Loucy (cell line): ENCODE measurements at regions not wholly inside any gene's neighbourhood (a gene's known extent, or its start where the extent isn't known, plus 50 kb on each side); places are given as distances from the start of the nearest gene placed in this dataset.

Experiments
- H2AFZ ChIP-seq: fragments of 200-600 bp; sonication (generic); 2 replicates; pipeline ENCODE4 v1.6.0; 2016; ENCODE audit warnings: antibody characterized with exemption, mild to moderate bottlenecking, low read length, moderate library complexity
- H3F3A ChIP-seq: fragments of 200-600 bp; 2 replicates; pipeline ENCODE4 v1.6.0; 2016; ENCODE audit warnings: antibody characterized with exemption, low read depth, mild to moderate bottlenecking
- H3K27me3 ChIP-seq: fragments of 200-600 bp; sonication (generic); 2 replicates; pipeline ENCODE4 v1.6.1; 2014; ENCODE audit warnings: low read length, mild to moderate bottlenecking; ENCODE audit not compliant: insufficient read depth, poor library complexity, severe bottlenecking
- H3K36me3 ChIP-seq: fragments of 200-600 bp; sonication (generic); 2 replicates; pipeline ENCODE4 v1.6.1; 2016; ENCODE audit warnings: low read length; ENCODE audit not compliant: insufficient read depth
- H3K4me1 ChIP-seq: fragments of 200-600 bp; sonication (generic); 2 replicates; pipeline ENCODE4 v1.5.1; 2014; ENCODE audit warnings: low read length, mild to moderate bottlenecking; ENCODE audit not compliant: insufficient read depth, poor library complexity, severe bottlenecking
- H3K4me2 ChIP-seq: fragments of 200-600 bp; sonication (generic); 2 replicates; pipeline ENCODE4 v1.6.0; 2014; ENCODE audit warnings: antibody characterized with exemption, low read length, low read depth, mild to moderate bottlenecking; ENCODE audit not compliant: poor library complexity, severe bottlenecking
- H3K4me3 ChIP-seq: fragments of 200-600 bp; sonication (generic); 2 replicates; pipeline ENCODE4 v1.5.1; 2014; ENCODE audit warnings: low read length, mild to moderate bottlenecking, mixed read lengths; ENCODE audit not compliant: poor library complexity, severe bottlenecking
- H3K79me2 ChIP-seq: fragments of 200-600 bp; sonication (generic); 2 replicates; pipeline ENCODE4 v1.6.1; 2014; ENCODE audit warnings: low read length; ENCODE audit not compliant: insufficient read depth
- H3K9ac ChIP-seq: fragments of 200-600 bp; sonication (generic); 2 replicates; pipeline ENCODE4 v1.6.0; 2014; ENCODE audit warnings: mild to moderate bottlenecking, low read depth, low read length, moderate library complexity; ENCODE audit not compliant: poor library complexity, severe bottlenecking
- H3K9me2 ChIP-seq: fragments of 200-600 bp; sonication (generic); replicated peaks from 2 replicates; pipeline ENCODE4 v1.6.1; 2016; ENCODE audit warnings: low read depth, low read length, mixed read lengths
- H3K9me3 ChIP-seq: fragments of 200-600 bp; sonication (generic); 2 replicates; pipeline ENCODE4 v1.6.1; 2014; ENCODE audit warnings: mild to moderate bottlenecking, antibody characterized with exemption, low read length, low read depth; ENCODE audit not compliant: insufficient read depth
- H4K20me1 ChIP-seq: fragments of 200-600 bp; sonication (generic); 2 replicates; pipeline ENCODE4 v1.6.0; 2014; ENCODE audit warnings: antibody characterized with exemption, low read length, mild to moderate bottlenecking; ENCODE audit not compliant: insufficient read depth, poor library complexity, severe bottlenecking
- EZH2phosphoT487 ChIP-seq: fragments of 200-600 bp; IDR thresholded peaks from 2 replicates; pipeline ENCODE4 v1.6.1; 2018; ENCODE audit warnings: antibody characterized with exemption, mild to moderate bottlenecking, moderate library complexity, borderline replicate concordance
- TF ChIP-seq, protein P1 (sequence below): fragments of 200-600 bp; sonication (generic); conservative IDR thresholded peaks from 2 replicates; pipeline ENCODE4 v1.5.1; 2014; ENCODE audit warnings: mild to moderate bottlenecking, antibody characterized with exemption, low read length

DNA sequence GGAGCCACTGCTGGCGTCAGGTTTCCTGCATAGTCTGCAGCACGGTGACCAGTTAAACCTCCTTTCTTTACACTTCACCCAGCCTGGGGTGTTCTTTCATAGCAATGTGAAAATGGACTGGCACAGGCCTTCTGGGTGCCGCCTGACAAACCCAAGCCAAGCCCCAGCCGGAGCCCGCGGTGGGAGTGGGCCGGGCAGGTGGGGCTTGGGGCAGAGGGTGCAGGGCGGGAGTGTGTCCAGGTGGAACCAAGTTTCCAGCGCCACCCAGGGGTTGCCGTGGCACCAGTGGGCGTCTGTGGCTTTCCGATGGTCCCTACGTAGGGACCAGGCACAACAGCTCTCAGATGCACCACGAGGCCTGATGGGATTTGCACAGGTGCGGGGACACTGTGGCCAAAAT is 75.8 kb downstream of the RTP5 start:
- Histone ChIP-seq H3K9ac (no peak overlapping the region), H3F3A (peaks cover 5% of the 10 kb centered on the region), H3K4me3 (no peak overlapping the region), H3K9me2 (no peaks in the 10 kb centered on the region), H3K4me2 (no peak overlapping the region), H3K9me3 (no peaks in the 10 kb centered on the region), H3K79me2 (no peaks in the 10 kb centered on the region), H3K27me3 (no peaks in the 10 kb centered on the region), H2AFZ (no peak overlapping the region), H3K36me3 (no peaks in the 10 kb centered on the region), H3K4me1 (peaks cover 30% of the 10 kb centered on the region), H4K20me1 (no peaks in the 10 kb centered on the region)
- TF ChIP-seq, protein P1, sequence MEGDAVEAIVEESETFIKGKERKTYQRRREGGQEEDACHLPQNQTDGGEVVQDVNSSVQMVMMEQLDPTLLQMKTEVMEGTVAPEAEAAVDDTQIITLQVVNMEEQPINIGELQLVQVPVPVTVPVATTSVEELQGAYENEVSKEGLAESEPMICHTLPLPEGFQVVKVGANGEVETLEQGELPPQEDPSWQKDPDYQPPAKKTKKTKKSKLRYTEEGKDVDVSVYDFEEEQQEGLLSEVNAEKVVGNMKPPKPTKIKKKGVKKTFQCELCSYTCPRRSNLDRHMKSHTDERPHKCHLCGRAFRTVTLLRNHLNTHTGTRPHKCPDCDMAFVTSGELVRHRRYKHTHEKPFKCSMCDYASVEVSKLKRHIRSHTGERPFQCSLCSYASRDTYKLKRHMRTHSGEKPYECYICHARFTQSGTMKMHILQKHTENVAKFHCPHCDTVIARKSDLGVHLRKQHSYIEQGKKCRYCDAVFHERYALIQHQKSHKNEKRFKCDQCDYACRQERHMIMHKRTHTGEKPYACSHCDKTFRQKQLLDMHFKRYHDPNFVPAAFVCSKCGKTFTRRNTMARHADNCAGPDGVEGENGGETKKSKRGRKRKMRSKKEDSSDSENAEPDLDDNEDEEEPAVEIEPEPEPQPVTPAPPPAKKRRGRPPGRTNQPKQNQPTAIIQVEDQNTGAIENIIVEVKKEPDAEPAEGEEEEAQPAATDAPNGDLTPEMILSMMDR: no peak
- TF ChIP-seq EZH2phosphoT487: no peak

DNA sequence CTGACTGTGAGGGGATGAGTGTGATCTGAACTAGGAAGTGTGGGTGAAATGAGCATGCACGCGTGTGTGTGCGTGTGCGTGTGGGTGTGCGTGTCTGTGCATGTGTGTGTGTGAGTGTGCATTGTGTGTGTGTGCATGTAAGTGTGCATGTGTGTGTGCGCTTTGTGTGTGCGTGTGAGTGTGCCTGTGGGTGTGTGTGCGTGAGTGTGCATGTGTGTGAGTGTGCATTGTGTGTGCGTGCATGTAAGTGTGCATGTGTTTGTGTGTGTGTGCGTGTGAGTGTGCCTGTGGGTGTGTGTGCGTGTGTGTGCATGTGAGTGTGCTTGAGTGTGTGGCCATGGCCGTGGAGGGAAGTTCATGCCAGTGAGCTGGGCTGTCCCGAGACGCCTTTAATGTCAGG is 76.3 kb downstream of the RTP5 start:
- peaks cover 5% of the 10 kb centered on the region for H3F3A ChIP-seq
- H3K27me3 ChIP-seq: no peaks in the 10 kb centered on the region
- H3K79me2 ChIP-seq: no peaks in the 10 kb centered on the region
- H3K36me3 ChIP-seq: no peaks in the 10 kb centered on the region
- no peaks in the 10 kb centered on the region for H4K20me1 ChIP-seq
- TF ChIP-seq EZH2phosphoT487: no peak
- TF ChIP-seq, protein P1: no peak
- no peaks in the 10 kb centered on the region for H3K9me3 ChIP-seq
- no peak overlapping the region for H3K4me2 ChIP-seq
- H3K9me2 ChIP-seq: no peaks in the 10 kb centered on the region
- peaks cover 25% of the 10 kb centered on the region for H3K4me1 ChIP-seq
- no peak overlapping the region for H3K9ac ChIP-seq
- no peak overlapping the region for H2AFZ ChIP-seq
- H3K4me3 ChIP-seq: no peak overlapping the region

DNA sequence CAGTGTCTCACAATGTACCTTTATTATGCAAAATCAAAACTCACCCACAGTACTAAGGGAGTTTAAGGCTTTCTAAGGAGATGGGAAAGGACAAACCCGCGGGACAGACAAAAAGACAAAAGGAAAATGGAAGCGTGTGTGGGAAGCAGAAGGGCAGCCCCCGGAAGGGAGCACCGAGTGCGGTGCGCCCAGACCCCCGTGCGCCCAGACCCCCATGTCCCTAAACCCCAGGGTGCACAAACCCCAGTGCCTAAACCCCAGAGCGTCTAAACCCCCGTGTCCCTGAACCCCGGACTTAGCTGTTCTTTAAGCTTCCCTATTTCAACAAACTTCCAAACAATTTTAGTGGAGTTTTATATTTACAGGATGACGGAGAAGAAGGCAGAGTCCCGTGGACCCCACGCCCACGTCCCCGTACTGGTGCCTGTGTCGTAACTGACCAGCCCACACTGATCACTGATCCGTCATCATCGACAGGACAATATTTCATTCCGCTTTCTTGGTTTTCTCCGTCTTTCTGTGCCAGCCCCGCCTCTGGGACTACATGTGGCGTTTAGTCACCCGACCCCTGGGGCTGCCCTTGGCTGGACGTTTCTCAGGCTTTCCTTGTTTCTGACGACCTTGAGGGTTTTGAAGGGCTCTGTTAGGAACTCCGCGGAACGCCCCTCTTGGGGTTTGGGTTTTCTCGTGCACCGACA is 76.9 kb downstream of the RTP5 start:
- TF ChIP-seq, protein P1: no peak
- no peak for TF ChIP-seq EZH2phosphoT487

More for the DNA sequence above, 76.9 kb downstream of the RTP5 start:
- Histone ChIP-seq H4K20me1 (no peaks in the 10 kb centered on the region), H3F3A (peaks cover under 1% of the 10 kb centered on the region; the same call in 1 of the 2 replicates), H2AFZ (no peak overlapping the region), H3K9me3 (no peaks in the 10 kb centered on the region), H3K4me3 (no peak overlapping the region), H3K9me2 (no peaks in the 10 kb centered on the region), H3K79me2 (no peaks in the 10 kb centered on the region), H3K4me2 (no peak overlapping the region), H3K4me1 (peaks cover 25% of the 10 kb centered on the region), H3K9ac (no peak overlapping the region), H3K36me3 (no peaks in the 10 kb centered on the region), H3K27me3 (no peaks in the 10 kb centered on the region)
